Heart left ventricle (tissue), 13 donors: ENCODE measurements at regions not wholly inside any gene's neighbourhood (a gene's known extent, or its start where the extent isn't known, plus 50 kb on each side); places are given as distances from the start of the nearest gene placed in this dataset.
"Not testable (repeated sequence)": the region's sequence is repeated elsewhere in the genome, so short reads cannot be mapped to it uniquely, and the experiment has no call there.

Source experiments
- CTCF ChIP-seq, 12 donors: fragments of 200-600 bp; sonication (generic) in 4 of 12; IDR thresholded peaks; one replicate each; pipeline versions ENCODE4 v1.5.0 to v1.8.0; 2018 to 2022; ENCODE audit warnings: antibody characterized with exemption in 12 of 12, mild to moderate bottlenecking in 5 of 12
- POLR2A ChIP-seq, 2 donors: fragments of 450-650 bp; IDR thresholded peaks; one replicate each; pipeline ENCODE4 v1.6.1; 2017; ENCODE audit warnings: antibody characterized with exemption in 2 of 2, mild to moderate bottlenecking in 2 of 2, moderate library complexity in 2 of 2
- donor health status: ischemic (EF 13 %, LVEDD 7.1; RV severe dilation, severe dysfunction).
- donor health status: DM: no; HTN: yes; CAD: no.
- donor health status: DM: no; HTN: no; CAD: no.
- donor health status: ischemic (EF 25% LVEDD 6.9; RV normal size, moderate dysfunction).
- donor health status: ischemic (EF 25% LVEDD 5.7; RV mildly dilated, moderate dysfunction).
- donor health status: ischemic (EF 35%, LVEDD 5.7; RV mildly dilated, moderate dysfunction).
- donor health status: nonischemic (EF 11% LVEDD 7.7; RV severe dilation, severe dysfunction).
- donor health status: DM: yes; HTN: yes; CAD: no.
- donor health status: PGD.
- donor health status: ischemic (EF 29% LVEDD 5.4; RV normal size, mild dysfunction).
- donor health status: nonischemic (EF 23%, LVEDD 6.1; RV moderate dilation, normal function).

DNA sequence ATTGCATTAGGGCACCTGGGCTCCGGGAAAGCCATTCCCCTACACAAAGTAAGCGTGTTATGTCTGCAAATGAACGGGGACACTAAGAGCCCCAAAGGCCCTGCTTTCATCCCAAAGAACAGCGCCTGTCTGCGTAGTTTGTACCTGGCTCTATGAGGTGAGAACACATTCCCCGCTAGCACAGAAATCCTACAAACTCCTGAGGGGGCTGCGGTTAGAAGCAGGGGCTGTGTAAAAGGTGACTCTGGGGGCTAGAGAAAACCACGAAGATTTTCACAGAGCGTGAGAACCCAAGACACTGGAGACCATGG is 95.2 kb downstream of the PPIAL4G start:
- TF ChIP-seq CTCF, POLR2A (IDR thresholded peaks at IDR 0.05): not testable (repeated sequence)
